Neural cell (in vitro differentiated cells): ENCODE measurements at regions not wholly inside any gene's neighbourhood (a gene's known extent, or its start where the extent isn't known, plus 50 kb on each side); places are given as distances from the start of the nearest gene placed in this dataset.

ENCODE experiments used
- H2AFZ ChIP-seq: fragments of 200-600, 300-800 bp; sonication (generic), shearing (Covaris generic); 2 replicates; pipeline ENCODE4 v1.6.0; 2014; ENCODE audit warnings: low read depth, mild to moderate bottlenecking, antibody characterized with exemption, low read length, moderate library complexity
- H3F3A ChIP-seq: fragments of 200-600 bp; shearing (Covaris generic); 2 replicates; pipeline ENCODE4 v1.6.1; 2016; ENCODE audit warnings: mild to moderate bottlenecking, moderate library complexity, mixed read lengths, antibody characterized with exemption, low read length; ENCODE audit not compliant: insufficient read depth, poor library complexity, severe bottlenecking
- H3K27ac ChIP-seq: fragments of 200-600, 300-800 bp; sonication (generic), shearing (Covaris generic); 2 replicates; pipeline ENCODE4 v1.5.1; 2014; ENCODE audit warnings: mild to moderate bottlenecking, low read length, moderate library complexity
- H3K27me3 ChIP-seq: fragments of 300-800, 200-600 bp; sonication (generic), shearing (Covaris generic); 2 replicates; pipeline ENCODE4 v1.6.0; 2014; ENCODE audit warnings: mild to moderate bottlenecking, low read depth, low read length, moderate library complexity; ENCODE audit not compliant: insufficient read depth
- H3K36me3 ChIP-seq: fragments of 300-800, 200-600 bp; sonication (generic), shearing (Covaris generic); 2 replicates; pipeline ENCODE4 v1.5.1; 2014; ENCODE audit warnings: mild to moderate bottlenecking, antibody characterized with exemption, low read length, moderate library complexity; ENCODE audit not compliant: insufficient read depth
- H3K4me2 ChIP-seq: fragments of 300-800, 200-600 bp; sonication (generic), shearing (Covaris generic); 2 replicates; pipeline ENCODE4 v1.6.0; 2014; ENCODE audit warnings: mild to moderate bottlenecking, low read length
- H3K4me3 ChIP-seq: fragments of 300-800, 200-600 bp; sonication (generic), shearing (Covaris generic); 2 replicates; pipeline ENCODE4 v1.5.1; 2014; ENCODE audit warnings: mild to moderate bottlenecking, low read length, moderate library complexity
- H3K79me2 ChIP-seq: fragments of 200-600 bp; shearing (Covaris generic); replicated peaks from 2 replicates; pipeline ENCODE4 v1.6.0; 2014; ENCODE audit warnings: mild to moderate bottlenecking, low read length, moderate library complexity; ENCODE audit not compliant: insufficient read depth
- H3K9ac ChIP-seq: fragments of 300-800, 200-600 bp; sonication (generic), shearing (Covaris generic); 2 replicates; pipeline ENCODE4 v1.6.1; 2016; ENCODE audit warnings: mild to moderate bottlenecking, low read length, mixed read lengths
- H3K9me2 ChIP-seq: fragments of 200-600 bp; shearing (Covaris generic); 2 replicates; pipeline ENCODE4 v1.6.1; 2016; ENCODE audit warnings: mild to moderate bottlenecking, low read length, mixed read lengths; ENCODE audit not compliant: insufficient read depth
- H3K9me3 ChIP-seq: fragments of 200-600, 300-800 bp; sonication (generic), shearing (Covaris generic); 2 replicates; pipeline ENCODE4 v1.6.1; 2016; ENCODE audit warnings: mild to moderate bottlenecking, mixed run types, low read length, moderate library complexity, mixed read lengths
- H4K20me1 ChIP-seq: fragments of 200-600 bp; shearing (Covaris generic); 2 replicates; pipeline ENCODE4 v1.6.1; 2016; ENCODE audit warnings: mild to moderate bottlenecking, mixed run types; ENCODE audit not compliant: insufficient read depth
- EP300 ChIP-seq: fragments of 450-650 bp; conservative IDR thresholded peaks from 2 replicates; pipeline ENCODE4 v1.6.1; 2014; ENCODE audit warnings: antibody characterized with exemption, mild to moderate bottlenecking, moderate library complexity; ENCODE audit not compliant: poor library complexity, severe bottlenecking
- EZH2 ChIP-seq: fragments of 200-600, 300-800 bp; shearing (Covaris generic), sonication (generic); IDR thresholded peaks from 2 replicates; pipeline ENCODE4 v1.6.1; 2014; ENCODE audit warnings: antibody characterized with exemption, low read length, borderline replicate concordance, mild to moderate bottlenecking; ENCODE audit not compliant: insufficient read depth, poor library complexity, severe bottlenecking
- MXI1 ChIP-seq: fragments of 450-650 bp; conservative IDR thresholded peaks from 2 replicates; pipeline ENCODE4 v1.6.1; 2014; ENCODE audit warnings: antibody characterized with exemption, mild to moderate bottlenecking; ENCODE audit not compliant: poor library complexity, severe bottlenecking
- POLR2AphosphoS5 ChIP-seq: IDR thresholded peaks from 2 replicates; pipeline ENCODE4 v1.6.1; 2012
- RAD21 ChIP-seq: fragments of 450-650 bp; conservative IDR thresholded peaks from 2 replicates; pipeline ENCODE4 v1.6.1; 2014; ENCODE audit warnings: antibody characterized with exemption, mild to moderate bottlenecking, moderate library complexity
- SMC3 ChIP-seq: fragments of 450-650 bp; conservative IDR thresholded peaks from 2 replicates; pipeline ENCODE4 v1.6.1; 2014; ENCODE audit warnings: antibody characterized with exemption, mild to moderate bottlenecking, moderate library complexity; ENCODE audit not compliant: poor library complexity
- TAF1 ChIP-seq: IDR thresholded peaks from 2 replicates; pipeline ENCODE4 v1.6.1; 2012; ENCODE audit warnings: low read depth
- TF ChIP-seq, protein P1 (sequence below): fragments of 450-650 bp; IDR thresholded peaks from 2 replicates; pipeline ENCODE4 v1.5.1; 2014; ENCODE audit warnings: antibody characterized with exemption, mild to moderate bottlenecking, moderate library complexity; ENCODE audit not compliant: poor library complexity, severe bottlenecking
- TF ChIP-seq, protein P2 (sequence below): IDR thresholded peaks from 2 replicates; pipeline ENCODE4 v1.6.1; 2012; ENCODE audit warnings: borderline replicate concordance

DNA sequence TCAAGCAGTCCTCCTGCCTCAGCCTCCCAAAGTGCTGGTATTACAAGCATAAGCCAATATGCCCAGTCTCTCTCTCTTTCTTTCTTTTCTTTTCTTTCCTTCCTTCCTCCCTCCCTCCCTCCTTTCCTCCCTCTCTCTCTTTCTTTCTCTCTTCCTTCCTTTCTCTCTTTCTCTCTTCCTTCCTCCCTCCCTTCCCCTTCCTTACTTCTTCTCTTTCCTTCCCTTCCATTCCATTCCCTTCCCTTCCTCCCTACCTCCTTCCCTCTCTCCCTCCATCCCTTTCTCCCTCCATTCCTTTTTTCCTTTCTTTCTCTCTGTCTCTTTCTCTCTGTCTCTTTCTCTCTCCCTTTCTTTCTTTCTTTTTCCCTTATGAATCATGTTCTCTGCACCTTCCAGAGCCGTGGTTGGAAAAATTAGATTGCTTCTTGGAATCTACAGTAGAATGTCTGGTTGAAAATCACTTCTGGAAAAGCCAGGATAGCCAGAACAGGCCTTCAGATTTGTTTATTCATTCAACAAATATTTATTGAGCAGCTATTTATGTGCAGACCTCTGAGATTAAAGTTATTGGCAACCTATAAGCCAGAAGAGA, 68.4 kb upstream of the ARHGAP5 start:
- no peaks in the 10 kb centered on the region for H3K27me3 ChIP-seq
- H3F3A ChIP-seq: no peaks in the 10 kb centered on the region
- H3K9me2 ChIP-seq: no peaks in the 10 kb centered on the region
- TF ChIP-seq, protein P1, sequence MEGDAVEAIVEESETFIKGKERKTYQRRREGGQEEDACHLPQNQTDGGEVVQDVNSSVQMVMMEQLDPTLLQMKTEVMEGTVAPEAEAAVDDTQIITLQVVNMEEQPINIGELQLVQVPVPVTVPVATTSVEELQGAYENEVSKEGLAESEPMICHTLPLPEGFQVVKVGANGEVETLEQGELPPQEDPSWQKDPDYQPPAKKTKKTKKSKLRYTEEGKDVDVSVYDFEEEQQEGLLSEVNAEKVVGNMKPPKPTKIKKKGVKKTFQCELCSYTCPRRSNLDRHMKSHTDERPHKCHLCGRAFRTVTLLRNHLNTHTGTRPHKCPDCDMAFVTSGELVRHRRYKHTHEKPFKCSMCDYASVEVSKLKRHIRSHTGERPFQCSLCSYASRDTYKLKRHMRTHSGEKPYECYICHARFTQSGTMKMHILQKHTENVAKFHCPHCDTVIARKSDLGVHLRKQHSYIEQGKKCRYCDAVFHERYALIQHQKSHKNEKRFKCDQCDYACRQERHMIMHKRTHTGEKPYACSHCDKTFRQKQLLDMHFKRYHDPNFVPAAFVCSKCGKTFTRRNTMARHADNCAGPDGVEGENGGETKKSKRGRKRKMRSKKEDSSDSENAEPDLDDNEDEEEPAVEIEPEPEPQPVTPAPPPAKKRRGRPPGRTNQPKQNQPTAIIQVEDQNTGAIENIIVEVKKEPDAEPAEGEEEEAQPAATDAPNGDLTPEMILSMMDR: no peak
- no peak for TF ChIP-seq EP300
- no peak for TF ChIP-seq SMC3
- TF ChIP-seq RAD21: no peak
- no peak for TF ChIP-seq POLR2AphosphoS5
- TF ChIP-seq MXI1: no peak
- TF ChIP-seq, protein P2, sequence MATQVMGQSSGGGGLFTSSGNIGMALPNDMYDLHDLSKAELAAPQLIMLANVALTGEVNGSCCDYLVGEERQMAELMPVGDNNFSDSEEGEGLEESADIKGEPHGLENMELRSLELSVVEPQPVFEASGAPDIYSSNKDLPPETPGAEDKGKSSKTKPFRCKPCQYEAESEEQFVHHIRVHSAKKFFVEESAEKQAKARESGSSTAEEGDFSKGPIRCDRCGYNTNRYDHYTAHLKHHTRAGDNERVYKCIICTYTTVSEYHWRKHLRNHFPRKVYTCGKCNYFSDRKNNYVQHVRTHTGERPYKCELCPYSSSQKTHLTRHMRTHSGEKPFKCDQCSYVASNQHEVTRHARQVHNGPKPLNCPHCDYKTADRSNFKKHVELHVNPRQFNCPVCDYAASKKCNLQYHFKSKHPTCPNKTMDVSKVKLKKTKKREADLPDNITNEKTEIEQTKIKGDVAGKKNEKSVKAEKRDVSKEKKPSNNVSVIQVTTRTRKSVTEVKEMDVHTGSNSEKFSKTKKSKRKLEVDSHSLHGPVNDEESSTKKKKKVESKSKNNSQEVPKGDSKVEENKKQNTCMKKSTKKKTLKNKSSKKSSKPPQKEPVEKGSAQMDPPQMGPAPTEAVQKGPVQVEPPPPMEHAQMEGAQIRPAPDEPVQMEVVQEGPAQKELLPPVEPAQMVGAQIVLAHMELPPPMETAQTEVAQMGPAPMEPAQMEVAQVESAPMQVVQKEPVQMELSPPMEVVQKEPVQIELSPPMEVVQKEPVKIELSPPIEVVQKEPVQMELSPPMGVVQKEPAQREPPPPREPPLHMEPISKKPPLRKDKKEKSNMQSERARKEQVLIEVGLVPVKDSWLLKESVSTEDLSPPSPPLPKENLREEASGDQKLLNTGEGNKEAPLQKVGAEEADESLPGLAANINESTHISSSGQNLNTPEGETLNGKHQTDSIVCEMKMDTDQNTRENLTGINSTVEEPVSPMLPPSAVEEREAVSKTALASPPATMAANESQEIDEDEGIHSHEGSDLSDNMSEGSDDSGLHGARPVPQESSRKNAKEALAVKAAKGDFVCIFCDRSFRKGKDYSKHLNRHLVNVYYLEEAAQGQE: no peak
- no peak for TF ChIP-seq TAF1
- no peak for TF ChIP-seq EZH2
- no peaks in the 10 kb centered on the region for H3K9me3 ChIP-seq
- no peak overlapping the region for H3K4me3 ChIP-seq
- no peak overlapping the region for H3K27ac ChIP-seq
- no peaks in the 10 kb centered on the region for H3K36me3 ChIP-seq
- H3K9ac ChIP-seq: no peak overlapping the region
- H3K79me2 ChIP-seq: no peaks in the 10 kb centered on the region
- H3K4me2 ChIP-seq: no peak overlapping the region
- H4K20me1 ChIP-seq: no peaks in the 10 kb centered on the region
- no peak overlapping the region for H2AFZ ChIP-seq

GRCh38 chr14:32009221-32009975, 67.7 kb upstream of the ARHGAP5 start:
- no peak for TF ChIP-seq POLR2AphosphoS5
- TF ChIP-seq, protein P2: no peak
- no peak for TF ChIP-seq MXI1
- TF ChIP-seq, protein P1: no peak
- no peak for TF ChIP-seq SMC3
- TF ChIP-seq RAD21: no peak
- TF ChIP-seq TAF1: no peak
- no peak for TF ChIP-seq EP300
- no peak overlapping the region for H3K27ac ChIP-seq
- H3K9ac ChIP-seq: no peak overlapping the region
- H2AFZ ChIP-seq: no peak overlapping the region
- no peak overlapping the region for H3K4me2 ChIP-seq
- no peaks in the 10 kb centered on the region for H3K79me2 ChIP-seq
- H4K20me1 ChIP-seq: no peaks in the 10 kb centered on the region
- no peak overlapping the region for H3K4me3 ChIP-seq
- H3K27me3 ChIP-seq: no peaks in the 10 kb centered on the region
- no peaks in the 10 kb centered on the region for H3K9me2 ChIP-seq
- H3K36me3 ChIP-seq: no peaks in the 10 kb centered on the region
- H3F3A ChIP-seq: no peaks in the 10 kb centered on the region
- H3K9me3 ChIP-seq: no peaks in the 10 kb centered on the region
